ENCODE measurements at regions not wholly inside any gene's neighbourhood (a gene's known extent, or its start where the extent isn't known, plus 50 kb on each side); places are given as distances from the start of the nearest gene placed in this dataset.

DNA sequence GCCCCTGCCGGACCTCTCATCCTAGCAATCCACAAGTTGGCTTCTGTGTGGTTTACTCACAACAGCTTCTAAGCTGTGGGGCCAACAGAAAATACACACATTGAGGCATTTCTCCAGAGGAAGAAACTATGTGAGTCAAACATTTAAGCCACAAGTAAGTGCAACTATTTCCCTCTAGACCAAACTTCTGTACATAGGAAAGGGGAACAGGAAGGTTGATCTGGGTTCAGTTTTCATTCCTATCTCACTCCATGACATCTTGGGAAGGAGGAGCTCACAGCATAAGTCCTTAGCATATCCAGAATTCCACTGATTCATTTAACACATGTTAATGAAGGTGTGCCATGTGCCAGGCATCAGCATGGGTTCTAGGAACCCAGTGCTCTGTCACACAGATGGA, 72.8 kb upstream of the PICALM start:
- TF ChIP-seq POLR2A (IDR thresholded peaks at IDR 0.05) = no peak
- TF ChIP-seq, protein P1, sequence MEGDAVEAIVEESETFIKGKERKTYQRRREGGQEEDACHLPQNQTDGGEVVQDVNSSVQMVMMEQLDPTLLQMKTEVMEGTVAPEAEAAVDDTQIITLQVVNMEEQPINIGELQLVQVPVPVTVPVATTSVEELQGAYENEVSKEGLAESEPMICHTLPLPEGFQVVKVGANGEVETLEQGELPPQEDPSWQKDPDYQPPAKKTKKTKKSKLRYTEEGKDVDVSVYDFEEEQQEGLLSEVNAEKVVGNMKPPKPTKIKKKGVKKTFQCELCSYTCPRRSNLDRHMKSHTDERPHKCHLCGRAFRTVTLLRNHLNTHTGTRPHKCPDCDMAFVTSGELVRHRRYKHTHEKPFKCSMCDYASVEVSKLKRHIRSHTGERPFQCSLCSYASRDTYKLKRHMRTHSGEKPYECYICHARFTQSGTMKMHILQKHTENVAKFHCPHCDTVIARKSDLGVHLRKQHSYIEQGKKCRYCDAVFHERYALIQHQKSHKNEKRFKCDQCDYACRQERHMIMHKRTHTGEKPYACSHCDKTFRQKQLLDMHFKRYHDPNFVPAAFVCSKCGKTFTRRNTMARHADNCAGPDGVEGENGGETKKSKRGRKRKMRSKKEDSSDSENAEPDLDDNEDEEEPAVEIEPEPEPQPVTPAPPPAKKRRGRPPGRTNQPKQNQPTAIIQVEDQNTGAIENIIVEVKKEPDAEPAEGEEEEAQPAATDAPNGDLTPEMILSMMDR (IDR thresholded peaks at IDR 0.05) = no peak
- no peak for TF ChIP-seq POLR2AphosphoS5 (IDR thresholded peaks at IDR 0.05)

Data from gastroesophageal sphincter (tissue), 3 donors.